Activated CD8-positive, alpha-beta memory T cell treated with anti-CD3 and anti-CD28 coated beads for 4 hours (primary cell): ENCODE measurements at regions not wholly inside any gene's neighbourhood (a gene's known extent, or its start where the extent isn't known, plus 50 kb on each side); places are given as distances from the start of the nearest gene placed in this dataset.

Experiments used
- DNase-seq, 2 donors: peaks; one replicate each; pipeline ENCODE4 v3.0.0-alpha.2; 2020; ENCODE audit warnings: low read depth in 2 of 2

GRCh38 chr1:220982686-220983085, 103.4 kb downstream of the HLX start:
- no peak for DNase-seq

DNA sequence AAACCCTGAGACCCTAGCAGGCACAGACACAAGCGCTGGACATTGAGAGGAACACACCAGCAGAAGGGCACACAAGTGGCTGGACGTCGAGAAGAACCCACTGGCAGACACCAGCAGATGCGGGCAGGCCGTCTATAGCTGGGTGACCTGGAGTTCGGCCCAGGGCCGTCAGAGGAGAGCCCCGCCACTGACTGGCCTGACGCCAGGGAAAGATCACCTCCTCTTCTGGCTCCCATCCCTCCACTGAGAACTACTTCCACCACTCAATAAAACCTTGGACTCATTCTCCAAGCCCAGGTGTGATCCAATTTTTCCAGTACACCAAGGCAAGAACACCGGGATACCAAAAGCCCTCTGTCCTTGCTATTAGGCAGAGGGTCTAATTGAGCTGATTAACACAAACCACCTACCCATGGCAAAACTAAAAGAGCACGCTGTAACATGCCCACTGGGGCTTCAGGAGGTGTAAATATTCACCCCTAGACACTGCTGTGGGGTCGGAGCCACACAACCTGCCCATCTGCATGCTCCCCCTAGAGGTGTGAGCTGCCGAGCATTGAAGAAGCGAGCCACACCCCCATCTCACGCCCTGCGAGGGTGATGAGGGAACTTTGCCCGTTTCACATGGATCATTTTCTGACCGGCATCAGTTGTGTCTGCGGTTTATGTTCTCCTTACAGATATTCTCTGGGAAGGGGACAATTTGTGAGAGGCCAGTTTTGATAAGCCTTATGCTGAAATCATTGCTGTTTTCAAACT, 104.8 kb downstream of the HLX start:
- no peak for DNase-seq

GRCh38 chr1:220990427-220991339, 111.4 kb downstream of the HLX start:
- DNase-seq, result no peak

DNA sequence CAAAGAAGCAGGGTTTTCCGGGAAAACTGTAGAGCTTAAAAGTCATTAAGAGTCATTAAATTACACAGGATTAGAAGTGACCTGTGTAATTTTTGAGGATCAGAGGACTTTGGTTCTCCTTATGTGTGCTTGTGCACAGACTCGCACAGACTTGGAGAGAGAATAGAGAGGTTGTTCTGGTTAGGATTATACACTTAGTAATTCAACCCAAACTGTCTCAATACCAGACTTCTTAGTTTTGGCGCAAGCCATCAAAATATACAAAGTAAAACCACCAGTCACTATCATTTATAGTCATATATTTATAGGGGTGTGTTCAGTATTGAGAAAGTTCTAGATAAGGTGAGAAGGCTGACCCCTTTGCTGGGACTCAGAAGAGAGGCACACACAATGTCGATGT, 112.3 kb downstream of the HLX start:
- no peak for DNase-seq

GRCh38 chr1:220991959-220992704, 112.9 kb downstream of the HLX start:
- DNase-seq, result no peak

DNA sequence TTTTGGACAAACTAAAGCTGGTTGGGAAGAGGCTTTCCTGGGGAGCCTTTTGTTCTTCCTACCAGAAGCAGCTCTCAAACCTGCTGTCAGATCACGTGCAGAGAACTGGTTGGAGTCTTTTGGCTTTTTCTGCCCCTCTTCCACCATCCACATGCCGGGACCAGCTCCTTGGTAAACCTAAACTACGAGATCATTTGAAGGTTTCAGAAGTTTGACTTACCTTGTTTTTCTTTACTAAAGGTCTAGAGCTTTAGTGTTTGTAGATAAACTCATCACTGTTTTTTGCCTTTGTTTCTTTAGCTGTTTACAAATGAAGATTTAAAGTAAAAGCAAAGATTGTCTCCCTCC, 113.4 kb downstream of the HLX start:
- DNase-seq, result no peak

- no peak for DNase-seq
These were observed 115.4 kb downstream of the HLX start for GRCh38 chr1:220994671-220995070.

GRCh38 chr1:220997791-220998190, 118.5 kb downstream of the HLX start:
- no peak for DNase-seq

- no peak for DNase-seq
These were observed 120.9 kb downstream of the HLX start for GRCh38 chr1:220999872-221000863.

DNA sequence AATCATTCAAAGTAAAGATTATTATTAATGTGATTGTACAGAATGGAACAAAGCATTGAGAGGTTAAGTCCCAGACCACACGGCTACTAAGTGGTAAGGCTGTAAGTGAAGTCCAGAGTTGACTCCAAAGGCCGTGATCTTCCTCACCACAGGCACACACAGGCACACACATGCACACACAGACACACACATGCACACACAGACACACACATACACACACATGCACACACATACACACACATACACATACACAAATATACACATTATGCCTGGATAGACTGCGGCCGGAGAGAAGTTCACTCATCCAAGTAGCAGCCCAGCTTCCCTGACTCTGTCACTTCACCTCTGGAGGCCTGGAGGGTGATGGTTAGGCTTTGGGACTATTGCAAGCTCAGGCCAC, 121.9 kb downstream of the HLX start:
- DNase-seq, result no peak

DNA sequence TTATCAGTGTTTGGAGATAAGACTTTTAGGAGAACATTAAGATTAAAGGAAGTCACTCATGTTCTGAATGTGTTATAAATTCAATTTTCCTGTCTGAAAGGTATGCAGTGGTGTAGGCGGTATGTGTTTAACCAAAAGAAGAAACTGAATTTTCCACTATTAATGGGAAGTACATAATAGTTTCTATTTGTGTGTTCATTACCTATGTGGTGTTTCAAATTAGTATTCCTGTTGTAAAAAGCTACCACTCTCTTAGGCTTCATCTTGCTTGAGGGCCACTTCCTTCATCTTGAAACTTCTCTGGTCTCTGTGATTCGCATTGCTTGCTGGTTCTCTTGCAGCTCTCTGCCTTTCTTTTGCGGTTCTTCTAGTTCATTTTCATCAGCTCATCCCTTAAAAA, 123.4 kb downstream of the HLX start:
- no peak for DNase-seq

DNA sequence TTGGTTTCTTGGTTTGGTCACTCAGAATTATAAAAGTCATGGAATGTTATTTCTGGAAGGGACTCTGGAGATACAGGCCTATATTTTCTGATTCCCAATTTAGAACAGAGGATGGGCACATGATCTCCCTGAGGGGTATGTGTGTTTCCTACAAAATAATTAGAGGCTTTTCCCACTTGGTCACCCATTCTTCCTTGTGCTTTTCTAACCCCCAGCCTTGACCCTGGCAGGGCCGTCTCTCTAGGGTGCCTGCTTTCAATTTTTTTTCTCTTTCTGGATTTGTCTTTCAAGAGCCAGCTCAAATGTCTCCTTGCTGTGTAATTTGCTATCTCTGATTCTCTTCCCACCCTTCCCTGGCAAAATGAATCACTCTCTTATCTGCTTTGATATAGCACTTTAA, 131.9 kb downstream of the HLX start:
- DNase-seq, result no peak

GRCh38 chr1:221012120-221012519, 132.9 kb downstream of the HLX start:
- DNase-seq, result no peak

DNA sequence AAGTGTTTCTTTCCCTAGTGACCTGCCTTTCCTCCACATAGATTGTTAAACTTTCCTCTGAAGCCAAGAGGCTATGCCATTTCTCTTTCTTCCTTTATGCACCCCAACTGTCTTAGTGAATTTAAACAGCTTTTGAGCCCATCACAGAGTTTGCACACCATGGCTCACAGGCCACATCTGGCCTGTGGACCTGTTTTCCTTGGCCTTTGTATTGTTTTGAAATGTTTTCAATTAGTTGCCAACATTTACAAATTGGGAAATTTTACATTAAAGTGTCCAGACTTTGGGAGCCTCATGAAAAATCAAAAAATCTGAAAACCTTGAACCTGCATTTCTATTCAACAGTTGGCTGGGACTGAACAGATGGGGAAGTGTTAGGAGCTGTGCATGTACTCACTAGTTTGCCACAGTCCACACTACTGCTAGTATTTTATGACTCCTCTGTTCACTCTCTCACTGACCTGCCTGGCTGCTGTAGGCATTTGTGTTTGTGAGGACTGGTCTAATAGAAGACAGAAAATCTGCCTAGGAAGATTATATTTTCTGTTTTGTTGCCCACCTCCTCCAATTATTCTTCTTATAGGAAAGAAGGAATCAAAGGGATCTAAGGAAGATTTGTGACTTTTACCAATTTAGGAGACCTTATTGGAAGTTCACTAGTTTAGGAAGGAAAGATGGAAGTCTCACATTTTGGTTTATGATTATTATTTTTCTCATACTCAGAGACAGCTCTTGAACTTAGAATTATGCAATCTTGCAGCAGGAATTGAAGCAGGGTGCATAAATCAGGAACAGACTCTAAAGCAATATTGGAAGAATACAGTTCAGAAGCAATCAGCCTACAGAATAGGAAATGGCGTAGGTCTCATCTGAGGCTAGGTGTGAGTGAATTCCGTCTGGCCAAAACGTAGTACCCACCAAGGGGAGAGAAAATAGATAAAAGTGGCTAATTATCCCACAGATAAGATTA, 134.7 kb downstream of the HLX start:
- no peak for DNase-seq

DNA sequence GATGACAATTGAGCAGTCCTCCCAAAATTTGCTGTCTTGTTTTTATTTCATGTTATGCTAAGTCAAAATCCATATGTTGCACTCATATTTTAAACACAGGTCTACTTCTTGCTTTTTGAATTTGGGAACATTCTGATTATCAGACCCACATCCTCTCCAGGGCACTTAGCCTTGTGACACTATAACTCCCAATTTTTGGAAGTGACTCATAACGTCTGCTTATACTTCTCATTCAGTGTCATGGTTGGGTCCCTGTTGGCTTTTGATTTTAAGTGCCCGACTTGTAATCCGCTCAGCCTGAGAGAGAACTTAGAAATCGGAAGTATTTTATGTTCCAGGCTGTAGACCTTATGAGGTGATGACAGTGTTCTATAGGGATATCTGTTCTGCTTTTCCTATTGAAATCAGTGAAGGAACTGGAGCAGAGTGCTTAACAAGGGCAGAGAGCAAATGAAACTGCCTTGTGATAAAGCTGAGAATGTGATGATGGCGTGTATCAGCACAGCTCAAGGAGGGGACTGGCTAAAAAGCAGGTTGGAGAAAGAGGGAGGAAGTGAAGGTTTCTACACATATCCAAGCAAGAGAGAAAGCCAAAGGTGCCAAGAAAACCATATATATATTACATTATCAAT, 136.0 kb downstream of the HLX start:
- no peak for DNase-seq

GRCh38 chr1:221016751-221017150, 137.5 kb downstream of the HLX start:
- DNase-seq, result no peak

DNA sequence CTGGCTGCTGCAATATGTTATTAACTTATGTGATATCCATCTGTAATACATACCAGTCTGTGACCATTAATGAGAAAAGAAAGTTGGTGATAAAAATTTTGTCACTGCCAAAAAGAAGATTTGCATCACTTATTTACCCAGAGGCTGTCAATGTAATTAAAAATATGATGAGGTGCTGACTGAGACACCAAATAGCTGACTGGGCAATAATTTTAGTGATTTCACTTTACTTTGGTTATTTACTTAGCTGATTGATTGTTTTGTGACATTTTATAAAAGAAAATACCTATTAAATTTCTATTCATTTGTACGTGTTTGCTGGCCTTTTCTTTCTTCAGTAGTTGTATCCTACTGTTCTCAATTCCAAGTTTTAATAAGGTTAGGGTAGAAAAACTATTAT, 139.2 kb downstream of the HLX start:
- DNase-seq, result no peak

DNA sequence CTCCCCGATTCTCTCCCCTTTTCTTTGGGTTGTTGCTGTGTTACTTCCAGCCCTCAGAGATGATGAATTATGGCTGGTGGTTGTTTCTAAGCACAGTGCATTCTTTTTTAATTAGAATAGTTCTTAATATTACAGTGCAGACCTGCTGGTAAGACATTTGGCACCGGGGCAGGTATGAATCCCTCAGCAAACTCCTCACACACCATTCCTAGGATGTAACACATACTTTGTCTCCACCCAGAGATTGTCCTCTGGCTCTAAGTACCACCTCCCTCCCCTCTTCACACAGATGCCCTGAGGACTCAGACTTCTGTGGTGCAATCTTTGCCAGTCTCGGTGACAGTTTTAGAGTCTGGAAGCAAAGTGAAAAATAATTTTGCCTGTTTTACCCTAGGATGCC, 143.1 kb downstream of the HLX start:
- DNase-seq, result no peak

DNA sequence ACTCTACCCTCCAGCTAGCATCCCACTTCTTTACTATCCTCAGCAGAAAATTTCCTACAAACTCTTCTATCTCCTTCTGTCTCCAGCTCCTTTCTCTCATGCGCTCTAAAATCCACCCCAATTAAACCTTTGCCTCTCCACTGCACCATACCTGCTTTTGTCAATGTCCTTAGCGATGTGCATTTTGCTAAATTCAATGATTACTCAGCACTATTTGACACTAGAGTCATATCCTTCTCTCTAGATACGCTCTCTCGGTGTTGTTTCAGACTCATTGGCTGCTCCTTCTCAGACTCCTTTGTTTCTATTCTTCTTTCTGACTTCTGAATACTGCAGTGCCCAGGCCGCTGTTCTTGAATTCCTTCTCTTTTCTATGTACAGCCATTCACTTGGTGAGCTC, 144.2 kb downstream of the HLX start:
- DNase-seq, result no peak

DNA sequence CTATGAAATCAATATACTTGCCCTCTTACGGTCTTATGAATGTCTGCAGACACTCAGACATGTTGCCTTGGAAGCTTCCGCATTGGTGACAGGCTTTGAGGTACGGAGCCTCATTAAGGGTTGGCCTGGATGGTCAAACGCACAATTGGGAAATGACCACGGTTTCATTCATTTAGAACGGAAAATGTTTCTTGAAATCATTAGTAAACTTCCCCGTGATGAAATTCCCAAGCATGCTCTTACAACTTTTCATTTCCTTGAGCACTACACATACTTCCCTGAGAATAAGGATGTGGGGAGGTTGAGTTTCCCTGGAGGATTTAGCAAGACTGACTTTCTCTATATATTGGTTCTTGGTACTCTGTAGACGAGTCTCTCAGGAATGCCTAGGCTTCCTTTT, 146.3 kb downstream of the HLX start:
- DNase-seq, result no peak
